HG03439 (cell line): ENCODE measurements at regions not wholly inside any gene's neighbourhood (a gene's known extent, or its start where the extent isn't known, plus 50 kb on each side); places are given as distances from the start of the nearest gene placed in this dataset.
"Not testable (repeated sequence)": the region's sequence is repeated elsewhere in the genome, so short reads cannot be mapped to it uniquely, and the experiment has no call there.

Experiments
- ATAC-seq: cut with Tn5 transposase; IDR thresholded peaks from one replicate; pipeline ENCODE4 v1.9.1; 2021; ENCODE audit warnings: mild to moderate bottlenecking, moderate library complexity; ENCODE audit not compliant: unreplicated experiment

DNA sequence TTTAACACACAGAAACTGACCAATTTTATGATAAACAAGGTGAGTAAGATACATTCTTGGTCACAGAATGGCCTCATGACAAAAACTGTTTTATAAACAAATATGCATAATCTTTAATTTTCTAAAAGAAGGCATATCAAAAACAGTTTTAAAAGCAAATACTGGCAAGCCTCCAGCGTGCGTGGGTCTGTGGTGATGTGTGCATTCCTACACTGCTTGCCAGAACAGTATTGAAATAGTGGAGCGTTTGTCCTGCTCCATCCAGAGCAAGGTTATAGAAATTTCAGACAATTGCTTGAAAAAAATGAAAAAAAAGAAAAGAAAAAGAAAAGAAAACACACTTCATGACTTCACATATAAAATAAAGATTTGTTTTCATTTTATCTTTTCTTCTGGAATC lies 140.9 kb downstream of the MZT1 start:
- no peak for ATAC-seq

DNA sequence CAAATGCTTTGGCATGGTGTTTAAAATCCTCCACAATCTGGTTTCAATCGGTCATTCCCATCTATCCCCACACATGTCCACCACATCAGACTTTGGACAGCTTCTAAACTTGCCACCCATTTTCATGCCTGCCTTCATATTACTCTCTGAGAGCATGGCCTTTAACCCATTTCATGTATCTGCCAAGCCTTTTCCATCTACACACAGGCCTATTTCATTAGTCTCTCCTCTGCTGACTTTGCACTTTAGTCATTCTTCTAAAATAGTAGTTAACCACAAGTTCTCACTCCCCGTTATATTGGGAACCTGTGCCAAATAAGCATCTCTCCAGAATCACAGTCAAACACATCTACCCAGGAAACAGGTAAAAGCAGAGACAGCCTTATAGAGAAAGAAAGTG lies 142.2 kb downstream of the MZT1 start:
- ATAC-seq = no peak

DNA sequence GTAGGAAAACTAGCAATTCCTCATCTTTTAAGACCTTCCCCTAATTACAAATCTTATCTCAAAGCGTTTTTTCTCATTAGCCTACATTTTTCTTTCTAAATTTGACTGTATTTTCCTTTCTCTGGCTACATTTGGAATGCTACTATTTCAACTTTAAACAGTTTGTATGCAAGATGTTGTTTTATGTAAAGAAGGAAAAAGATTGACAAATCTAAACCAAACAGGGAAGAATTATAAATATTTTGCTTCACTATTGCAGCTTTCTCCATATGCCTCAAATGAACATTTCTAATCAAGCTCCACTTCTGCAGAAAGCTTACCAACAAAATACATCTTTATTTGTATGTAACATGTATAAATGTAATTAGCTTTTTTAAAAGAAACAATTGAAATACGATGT lies 156.2 kb downstream of the MZT1 start:
- ATAC-seq = no peak

DNA sequence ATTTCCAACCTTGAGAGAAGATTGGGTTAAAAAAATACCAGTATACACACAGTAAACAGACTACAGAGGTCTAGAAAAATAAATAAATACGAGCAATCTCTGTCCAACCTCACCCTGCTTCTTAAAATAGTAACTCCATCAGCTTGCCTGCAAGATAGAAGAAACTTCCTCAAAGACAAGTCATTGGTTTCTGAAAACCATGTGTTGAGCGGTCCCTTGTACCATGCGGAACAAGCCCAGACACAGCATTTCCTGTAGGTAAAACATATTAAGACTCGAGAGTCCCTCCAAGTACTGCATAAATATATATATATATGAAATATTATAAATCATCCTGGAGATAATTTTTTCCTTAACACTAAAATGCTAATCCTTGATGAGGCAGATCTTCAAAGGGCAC lies 157.4 kb downstream of the MZT1 start:
- no peak for ATAC-seq

DNA sequence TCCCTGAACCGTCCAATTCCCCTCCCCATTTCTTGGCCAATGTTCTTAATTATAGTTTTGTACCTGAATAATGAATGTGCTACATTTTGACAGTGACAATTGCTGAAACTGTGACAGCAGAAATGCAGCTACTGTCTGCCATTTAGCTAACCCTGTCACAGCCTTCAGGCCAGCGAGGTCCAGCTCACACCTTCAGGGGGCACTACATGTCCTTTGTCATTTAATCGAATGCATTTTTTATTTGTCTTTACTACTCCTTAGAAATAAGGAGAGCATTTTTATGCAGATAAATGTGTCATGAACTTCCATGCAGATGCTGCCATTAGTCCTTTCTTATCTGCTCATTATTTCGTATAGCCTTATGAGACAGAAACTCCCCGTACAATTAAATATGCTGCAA lies 159.9 kb downstream of the MZT1 start:
- ATAC-seq = no peak

DNA sequence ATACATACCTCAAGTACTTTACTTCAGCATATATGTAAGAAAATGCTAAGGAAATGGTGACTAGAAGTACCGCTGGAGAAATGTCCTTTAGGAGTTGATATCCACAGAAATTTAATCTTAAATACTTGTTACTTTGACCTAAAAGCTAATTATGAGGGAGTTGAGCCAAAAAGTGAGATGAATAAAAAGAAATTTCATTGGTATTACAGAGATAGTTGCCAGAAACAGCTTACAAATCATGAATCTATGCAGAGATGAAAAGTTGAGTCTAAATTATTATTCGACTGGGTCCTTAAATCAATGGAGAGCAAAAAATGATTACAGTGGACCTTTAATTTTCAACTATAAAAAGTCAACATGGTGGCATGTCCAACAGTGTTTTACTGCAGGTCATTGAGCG lies 160.9 kb downstream of the MZT1 start:
- ATAC-seq = no peak

DNA sequence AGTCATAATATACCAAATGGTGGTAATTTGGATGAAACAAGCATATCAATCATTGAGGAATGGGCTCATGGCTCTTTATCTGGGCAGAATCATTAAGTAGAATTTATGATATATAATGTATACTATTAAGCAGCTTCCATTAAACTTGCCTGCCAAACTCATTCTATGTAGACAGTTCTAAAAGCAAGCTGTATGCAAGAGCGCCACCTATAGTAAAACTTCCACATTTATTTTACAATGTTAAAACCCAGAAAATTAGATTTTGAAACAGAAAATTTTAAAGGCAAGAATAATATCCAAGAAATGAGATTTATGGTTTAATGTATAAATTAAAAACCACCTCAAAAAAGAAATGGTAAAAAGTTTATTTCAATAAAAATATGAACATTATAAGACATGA lies 161.5 kb downstream of the MZT1 start:
- ATAC-seq = no peak

DNA sequence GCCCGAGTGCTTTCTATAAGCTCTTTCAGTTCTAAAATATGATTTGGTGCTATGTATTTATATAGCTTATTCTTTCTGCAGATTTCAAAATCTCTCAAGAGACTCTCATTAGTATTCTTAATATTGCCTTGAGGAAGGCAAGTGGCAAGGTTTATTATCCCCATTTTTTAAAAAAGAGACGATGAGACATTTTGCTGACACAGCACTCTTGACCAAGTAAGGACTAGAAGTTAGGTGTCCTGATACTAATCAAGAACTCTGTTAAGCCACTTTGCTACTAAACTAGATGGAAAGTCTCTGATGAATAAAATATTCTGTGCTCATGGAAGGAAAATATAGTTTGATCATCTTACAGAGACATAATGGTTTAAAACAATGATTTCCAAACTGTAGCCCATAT lies 164.7 kb downstream of the MZT1 start:
- ATAC-seq = no peak

DNA sequence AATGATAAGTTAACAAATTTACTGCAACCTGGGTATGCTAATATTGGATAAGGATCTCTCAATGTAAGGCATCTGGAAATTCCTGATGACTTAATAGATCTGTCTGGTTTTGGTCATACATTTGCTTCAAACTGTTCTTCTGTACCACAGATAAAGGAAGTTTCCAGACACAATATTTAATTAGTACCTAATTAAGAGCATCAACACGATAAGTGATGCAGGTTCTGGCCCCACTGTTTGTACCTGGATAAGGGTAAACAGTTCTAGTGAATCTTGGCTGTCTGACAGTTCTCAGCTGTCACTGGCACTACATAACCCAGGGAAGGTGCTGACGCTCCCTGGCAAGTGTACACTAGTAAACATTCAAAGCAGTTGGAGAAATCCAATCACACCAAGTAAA lies 165.6 kb downstream of the MZT1 start:
- no peak for ATAC-seq

DNA sequence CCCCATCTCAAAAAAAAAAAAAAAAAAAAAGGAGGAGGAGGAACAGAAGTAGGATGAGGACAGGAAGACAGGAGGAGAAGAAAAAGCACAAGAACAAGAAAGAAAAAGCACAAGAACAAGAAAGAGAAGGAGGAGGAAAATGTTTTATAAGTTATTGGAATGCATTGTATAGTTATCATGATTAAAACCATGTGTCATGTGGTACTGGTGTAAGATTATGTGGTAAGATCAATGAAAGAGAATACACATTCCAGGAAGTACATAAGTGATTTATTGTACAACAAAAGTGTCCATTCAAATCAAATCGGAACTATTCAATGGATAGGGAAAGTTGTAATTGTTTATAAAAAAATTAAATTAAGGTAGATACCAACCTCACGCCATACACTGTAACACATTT lies 167.7 kb downstream of the MZT1 start:
- ATAC-seq = no peak

DNA sequence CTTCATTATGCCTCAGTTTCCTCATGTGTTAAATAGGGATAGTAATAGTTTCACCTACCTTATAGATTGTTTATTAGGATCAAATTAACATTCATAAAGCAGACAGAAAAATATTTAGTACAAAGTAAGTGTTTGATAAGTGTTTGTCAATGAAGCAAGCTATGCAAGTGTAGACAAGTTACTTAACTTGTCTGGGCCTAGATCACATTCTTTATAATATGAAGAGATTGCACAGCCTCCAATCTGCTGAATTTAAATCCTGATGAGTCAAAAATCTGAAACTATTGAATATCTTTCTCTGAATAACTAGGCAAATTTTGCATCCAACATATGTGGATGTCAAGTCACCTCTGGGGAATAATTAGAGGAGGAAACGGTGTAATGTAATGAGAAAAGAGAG lies 170.5 kb downstream of the MZT1 start:
- no peak for ATAC-seq

DNA sequence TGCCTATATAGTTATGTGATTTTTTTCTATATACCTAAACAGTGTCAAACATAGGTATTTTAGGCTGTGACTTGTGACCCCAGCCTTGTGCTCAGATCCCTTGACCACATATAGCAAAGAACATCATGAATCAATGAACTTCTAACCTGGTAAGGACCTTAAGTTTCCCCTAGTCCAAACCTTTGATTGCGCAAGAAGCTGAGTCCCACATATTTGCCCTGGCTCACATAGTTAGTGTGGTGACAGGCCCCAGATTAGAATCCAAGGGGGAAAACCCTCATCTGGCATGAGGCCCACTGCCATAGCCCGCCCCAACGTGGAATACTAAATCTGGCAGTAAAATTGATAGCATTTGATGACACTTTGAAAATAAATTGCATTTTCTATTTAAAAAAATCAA lies 171.8 kb downstream of the MZT1 start:
- no peak for ATAC-seq

DNA sequence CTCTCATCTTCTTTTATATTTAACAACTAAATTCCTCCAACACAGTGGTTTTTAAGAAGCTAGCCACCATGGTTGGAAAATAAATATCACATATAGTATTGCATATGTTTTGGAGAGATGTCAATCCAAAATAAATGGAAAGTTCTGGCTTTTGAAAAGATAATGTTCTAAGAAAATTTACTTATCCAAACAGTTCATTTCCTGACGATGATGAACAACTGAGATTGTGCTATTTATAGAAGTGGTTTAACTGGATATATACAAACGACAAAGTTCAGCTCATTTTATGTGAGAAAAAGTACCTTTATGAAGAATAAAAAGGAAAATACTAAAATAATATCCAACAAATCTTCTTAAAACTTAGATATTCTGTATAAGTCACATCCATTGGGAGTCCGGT lies 174.7 kb downstream of the MZT1 start:
- ATAC-seq = no peak

DNA sequence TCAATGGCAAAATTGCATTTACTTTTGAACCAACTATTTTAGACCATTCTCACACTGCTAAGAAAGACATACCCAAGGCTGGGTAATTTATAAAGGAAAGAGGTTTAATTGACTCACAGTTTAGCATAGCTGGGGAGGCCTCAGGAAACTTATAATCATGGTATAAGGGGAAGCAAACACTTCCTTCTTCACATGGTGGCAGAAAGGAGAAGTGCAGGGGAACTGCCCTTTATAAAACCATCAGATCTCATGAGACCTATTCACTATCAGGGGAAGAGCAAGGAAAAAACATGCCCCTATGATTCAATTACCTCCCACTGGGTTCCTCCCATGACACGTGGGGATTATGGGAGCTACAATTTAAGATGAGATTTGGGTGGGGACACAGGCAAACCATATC lies 181.5 kb downstream of the MZT1 start:
- ATAC-seq = not testable (repeated sequence)

DNA sequence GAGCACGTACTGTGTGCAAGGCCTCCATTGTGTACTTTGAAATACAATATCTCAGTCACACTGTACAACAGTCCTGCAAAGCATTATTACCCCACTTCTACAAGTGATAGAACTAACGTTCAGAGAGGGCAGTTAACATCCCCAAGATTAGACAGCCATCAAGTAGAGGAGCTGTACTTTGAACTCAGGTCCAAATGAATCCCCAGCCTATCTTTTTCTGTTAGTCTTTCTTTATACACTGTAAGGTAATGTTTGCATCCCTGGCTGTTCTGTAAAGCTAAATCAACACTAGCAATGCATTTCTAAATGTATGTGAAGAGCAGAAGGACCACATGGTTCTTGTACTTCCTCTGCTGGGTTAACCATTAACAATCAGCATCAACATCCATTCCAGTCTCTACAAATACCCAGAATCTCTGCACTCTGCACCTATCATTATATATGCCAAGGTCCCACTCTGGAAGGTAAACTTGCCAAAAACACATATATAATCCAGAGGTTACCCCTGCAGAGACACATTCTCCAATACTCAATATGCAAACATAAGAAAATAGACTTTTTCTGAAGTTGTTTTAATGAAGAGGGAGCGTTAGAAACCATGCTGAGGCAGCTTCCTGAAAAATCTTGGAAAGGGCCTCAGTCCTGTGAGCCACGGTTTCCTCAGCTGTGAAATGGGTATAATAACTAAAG lies 182.3 kb downstream of the MZT1 start:
- ATAC-seq = no peak

DNA sequence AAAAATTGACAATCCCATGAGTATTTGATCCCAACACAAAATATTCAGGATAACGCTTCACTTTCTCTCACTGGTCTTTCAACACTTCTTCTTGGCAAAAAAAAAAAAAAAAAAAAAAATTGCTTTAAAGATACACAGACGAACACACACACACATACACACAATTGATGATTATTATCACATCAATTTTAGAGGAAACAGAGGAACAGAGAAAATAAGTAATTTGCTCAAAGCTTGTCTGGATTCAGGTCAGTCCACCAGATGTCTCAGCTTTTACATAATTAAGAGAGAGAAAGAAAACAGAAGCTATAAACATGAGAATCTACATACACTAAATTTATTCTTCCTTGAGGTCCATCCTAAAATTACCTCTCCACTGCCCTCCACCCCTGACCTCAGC lies 183.4 kb downstream of the MZT1 start:
- ATAC-seq = no peak

DNA sequence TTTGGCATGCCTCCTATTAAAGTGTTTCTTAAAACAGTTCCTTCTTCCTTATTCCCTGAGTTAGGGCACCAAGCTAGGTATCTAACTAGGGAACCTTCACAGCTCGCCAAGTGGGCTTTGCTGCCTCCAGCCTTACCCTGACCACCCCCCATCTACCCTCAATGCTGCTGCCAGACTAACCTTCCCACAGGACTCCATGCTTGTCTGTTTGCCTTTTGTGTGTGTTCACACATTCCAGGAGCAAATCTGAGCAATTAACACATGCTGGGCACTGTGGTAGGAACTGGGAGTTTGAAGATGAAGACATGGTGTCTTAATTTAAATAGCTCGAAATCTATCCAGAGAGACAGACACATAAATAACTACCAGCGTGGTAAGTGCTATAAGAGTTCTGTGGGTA lies 185.2 kb downstream of the MZT1 start:
- ATAC-seq = no peak

DNA sequence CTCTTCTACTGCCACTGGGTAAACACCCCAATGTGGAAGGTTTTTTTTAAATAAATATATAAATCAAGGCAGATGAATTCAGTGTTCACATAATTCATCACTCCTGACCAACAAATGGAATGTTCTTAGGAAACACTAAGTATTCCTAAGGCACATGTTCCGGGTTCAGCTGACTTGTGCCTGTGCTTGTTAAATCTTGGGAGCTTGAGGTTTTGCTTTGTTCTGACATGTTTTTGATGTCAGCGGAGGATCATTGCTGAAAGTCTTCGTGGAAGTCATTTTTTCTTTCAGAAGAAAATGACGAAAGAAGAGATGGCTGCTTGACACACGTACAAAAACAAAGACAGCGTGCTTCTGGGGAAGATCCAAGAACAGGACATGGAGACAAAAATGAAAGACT lies 185.8 kb downstream of the MZT1 start:
- no peak for ATAC-seq

DNA sequence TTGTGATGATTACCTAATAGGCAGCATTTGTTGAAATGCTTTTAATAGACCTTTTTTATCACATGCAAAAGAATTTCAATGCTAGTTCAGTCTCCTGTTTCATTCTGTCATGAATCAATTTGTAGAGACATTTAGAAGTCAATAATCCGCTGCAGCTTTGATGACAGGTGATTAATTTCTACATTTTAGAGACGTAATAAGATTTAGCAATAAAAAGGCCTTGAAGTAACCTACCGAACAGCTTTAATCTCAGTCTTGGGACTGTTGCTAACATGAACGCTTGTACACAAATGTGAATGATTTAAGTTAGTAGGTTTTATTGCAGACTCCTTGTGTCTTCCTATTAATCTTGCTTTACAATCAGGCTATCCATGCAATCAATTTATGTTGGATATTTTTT lies 186.5 kb downstream of the MZT1 start:
- ATAC-seq = no peak

DNA sequence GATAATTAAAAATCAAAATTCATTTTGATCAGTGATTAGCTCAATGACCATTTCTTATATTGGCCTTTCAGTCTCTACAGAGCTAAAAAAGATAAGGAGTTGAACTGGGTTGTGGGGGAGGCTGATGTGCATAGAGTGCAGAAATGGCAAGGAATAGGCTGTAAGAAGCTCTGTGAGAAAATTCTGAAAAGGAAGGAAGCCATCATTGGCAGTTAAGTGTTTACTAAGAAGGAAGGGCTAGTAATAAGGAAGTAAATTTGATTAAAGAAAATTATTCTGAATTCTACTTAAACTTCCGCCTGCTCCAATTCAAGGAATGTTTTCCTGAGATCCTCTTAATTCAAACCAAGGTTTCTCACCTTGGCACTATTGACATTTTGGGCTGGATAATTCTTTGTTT lies 187.5 kb downstream of the MZT1 start:
- no peak for ATAC-seq

DNA sequence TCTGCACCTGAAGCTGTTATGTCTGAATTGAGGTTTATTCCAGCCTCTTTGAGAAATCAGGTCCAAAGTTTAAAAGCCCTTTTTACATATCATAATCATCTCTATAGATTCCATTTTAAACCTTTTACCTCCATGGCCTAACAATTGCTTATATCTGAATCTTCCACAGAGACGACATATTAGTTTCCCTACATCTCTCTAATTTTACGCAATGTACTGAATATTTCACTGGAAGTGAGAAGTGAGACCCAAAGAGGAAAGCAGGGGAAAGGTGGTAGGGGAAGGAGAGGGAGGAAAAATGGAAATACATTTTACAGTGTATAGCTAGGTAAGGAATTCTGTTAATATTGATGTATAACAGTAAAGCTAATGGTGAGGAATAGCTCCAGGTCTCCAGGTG lies 189.6 kb downstream of the MZT1 start:
- ATAC-seq = no peak

DNA sequence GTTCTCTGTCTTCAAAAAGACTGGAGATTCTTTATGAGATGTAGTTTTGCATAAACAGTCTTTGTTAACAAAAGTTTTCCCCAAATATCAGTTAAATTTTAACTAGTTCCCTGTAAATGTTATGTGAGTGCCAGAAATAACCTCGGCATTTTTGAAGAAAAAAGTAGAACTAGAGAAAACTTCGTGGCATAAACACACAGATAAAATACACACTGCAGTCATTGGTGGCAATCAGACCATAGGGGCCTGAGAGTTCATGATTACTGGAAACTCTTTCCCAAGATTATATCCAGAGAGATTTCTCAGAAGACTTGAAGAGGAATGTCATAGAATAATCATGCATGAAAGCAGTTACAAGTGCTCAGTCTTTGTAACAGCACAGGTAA lies 190.0 kb downstream of the MZT1 start:
- ATAC-seq = no peak

DNA sequence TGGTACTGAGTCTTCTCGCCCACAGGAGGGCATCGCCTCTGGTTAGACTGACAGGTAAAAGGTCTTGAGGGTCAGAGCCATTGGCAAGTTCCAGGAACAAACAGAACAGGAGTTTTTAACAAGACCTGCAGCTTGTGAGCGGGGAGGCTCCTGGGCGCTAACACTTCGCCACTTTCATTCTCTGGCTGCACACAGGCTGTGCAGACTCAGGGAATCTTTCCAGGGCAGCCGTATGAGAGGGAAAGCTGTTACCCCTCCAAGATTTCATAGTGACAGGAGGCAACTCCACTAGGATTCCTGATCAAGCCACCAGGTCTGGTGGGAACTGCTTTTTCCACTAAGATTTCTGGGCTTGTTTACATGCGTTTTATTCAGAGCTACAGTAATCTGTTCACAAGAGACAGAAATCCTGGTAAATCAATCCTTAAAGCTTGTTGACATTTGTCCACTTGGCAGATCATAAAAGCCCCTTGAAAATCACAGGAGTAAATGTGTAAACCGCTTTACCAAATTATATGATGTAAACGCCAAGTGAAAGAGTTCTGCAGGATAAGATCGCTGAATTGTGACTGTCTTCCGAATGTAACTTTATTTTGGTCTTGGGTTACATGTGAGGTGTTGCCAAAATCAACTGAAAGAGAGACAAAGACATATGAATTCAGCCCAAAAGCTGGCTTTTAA lies 190.6 kb downstream of the MZT1 start:
- ATAC-seq = no peak
